HUDEP-2 (cell line): ENCODE measurements at regions not wholly inside any gene's neighbourhood (a gene's known extent, or its start where the extent isn't known, plus 50 kb on each side); places are given as distances from the start of the nearest gene placed in this dataset.

Experiments used
- DNase-seq, 76 experiments: peaks; one replicate each; lab custom pipeline; 2025; ENCODE audit not compliant: unreplicated experiment in 76 of 76; lab: John Stamatoyannopoulos, UW

DNA sequence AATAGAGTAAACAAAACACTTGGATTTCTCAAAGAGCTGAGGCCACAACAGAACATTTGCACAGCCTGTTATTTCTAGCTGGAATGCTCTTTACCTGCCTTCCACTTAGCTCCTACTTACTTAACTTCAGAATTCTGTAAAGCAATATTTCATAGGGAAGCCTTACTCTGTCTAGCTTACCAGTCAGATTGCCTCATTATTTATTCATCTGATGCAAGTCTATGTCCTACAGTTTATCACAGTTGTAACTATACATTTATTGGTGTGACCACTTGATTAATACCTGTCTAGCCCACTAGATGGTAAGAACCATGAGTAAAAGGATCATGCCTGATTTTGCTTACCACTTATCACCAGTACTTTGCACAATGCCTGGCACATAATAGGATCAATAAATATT lies 56.1 kb upstream of the ME3 start:
- DNase-seq = no peak

DNA sequence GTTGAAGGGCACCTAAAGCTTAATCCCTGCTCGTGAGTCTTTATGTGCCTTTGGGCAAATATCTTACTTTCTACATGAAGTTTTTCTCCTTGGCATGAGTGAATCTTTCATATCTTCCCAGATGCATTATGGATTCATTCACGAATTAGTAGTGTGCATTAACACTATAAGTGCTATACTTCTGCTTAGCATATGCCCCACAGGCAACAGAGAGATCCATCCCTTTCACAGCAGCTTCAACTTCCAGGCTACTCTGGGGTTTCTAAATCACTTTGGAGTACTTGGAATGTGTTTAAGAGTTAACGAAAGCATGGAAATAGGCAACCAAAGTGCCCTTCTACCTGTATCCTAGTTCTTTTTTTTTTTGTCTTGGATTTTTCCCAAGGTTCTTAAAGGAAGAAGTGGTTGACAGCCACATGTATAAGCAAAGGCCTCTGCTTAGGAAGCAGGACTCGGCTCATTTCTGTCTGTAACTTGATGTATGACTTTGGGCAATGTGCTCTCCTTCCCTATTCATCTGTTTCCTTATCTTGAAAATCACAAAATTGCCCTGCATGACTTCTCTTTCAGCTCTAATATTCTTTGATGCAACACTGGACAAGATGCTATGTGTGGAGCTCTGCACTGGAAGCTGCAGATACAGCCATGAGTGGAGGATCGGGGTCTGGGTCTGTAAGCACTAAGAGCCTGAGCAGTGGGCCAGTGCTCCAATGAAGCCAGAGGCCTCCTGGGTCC lies 54.5 kb upstream of the ME3 start:
- DNase-seq = no peak

DNA sequence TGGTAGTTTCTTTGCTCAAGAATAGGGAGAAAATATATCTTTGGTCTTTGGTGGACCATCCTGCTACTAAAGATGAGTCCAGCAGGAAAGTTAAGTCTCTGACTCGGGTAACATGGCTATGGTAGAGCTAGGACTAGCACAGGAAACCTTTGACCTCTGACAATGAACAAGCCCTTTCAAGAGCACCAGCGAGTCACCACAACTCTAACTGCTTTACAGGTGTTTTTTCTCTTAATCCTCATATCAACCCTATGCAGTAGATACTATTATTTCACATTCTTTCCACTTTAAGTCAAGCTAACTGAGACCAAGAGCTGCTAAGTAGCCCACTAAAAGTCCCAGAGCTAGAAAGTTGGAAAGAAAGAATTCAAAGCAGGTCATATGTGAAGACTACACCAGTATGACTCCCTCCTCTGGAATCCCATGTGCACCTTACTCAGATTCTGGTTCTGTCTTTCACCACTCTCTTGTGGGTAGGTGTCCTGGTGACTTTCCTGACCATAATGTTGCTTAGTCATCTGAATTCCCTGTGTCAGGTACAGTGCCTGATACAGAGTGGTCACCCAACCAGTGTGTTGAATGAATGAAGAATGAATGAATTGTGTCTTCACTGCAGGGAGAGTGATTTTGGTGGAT lies 53.8 kb upstream of the ME3 start:
- no peak for DNase-seq

DNA sequence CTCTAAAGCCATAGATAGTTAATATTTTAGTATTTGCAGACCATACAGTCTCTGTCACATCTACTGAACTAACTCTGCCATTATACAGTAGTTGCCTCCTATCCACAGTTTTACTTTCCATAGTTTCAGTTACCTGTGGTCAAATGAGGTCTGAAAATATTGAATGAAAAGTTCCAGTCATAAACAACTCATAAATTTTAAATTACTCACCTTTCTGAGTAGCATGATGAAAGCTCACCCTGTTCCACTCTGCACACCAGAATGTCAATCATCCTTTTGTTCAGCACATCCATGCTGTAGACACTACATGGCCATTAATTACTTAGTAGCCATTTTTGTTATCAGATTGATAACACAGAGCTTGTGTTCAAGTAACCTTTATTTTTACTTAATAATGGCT lies 51.7 kb upstream of the ME3 start:
- DNase-seq = no peak

DNA sequence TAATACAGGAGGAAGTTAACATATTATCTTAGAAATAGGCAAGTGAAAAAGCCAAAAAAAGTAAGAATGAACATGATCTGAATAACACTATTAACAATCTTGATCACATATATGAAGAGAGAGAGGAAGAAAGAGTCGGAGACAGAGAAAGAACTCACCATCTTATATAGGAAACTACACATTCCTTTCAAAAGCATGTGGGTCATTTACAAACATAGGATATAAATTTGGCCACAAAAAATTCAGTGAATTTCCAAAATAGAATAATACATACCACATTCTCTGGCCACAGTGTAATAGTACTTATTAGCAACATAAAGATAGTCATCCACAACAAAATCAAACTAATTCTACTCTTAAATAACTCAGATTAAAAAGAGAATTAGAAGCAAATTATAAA lies 50.9 kb upstream of the ME3 start:
- no peak for DNase-seq

DNA sequence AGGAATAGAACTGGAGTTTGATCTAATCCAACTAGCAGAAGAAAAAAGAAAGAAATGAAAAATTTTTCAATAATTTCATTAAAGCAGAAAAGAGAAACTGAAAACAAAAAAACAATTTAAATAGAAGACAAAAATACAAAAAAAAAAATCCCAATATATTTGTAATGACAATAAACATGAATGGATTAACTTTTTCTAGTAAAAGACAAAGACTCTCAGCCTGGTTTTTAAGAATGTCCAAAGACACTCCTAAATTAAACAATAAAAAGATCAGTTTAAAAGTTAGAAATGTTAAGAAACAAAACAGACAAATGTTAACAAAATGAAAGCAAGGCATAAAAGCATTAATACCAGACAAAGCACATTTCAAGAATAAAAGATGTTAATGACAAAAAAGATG lies 50.3 kb upstream of the ME3 start:
- DNase-seq = no peak
